Left renal pelvis (tissue), 4 donors: ENCODE measurements at regions not wholly inside any gene's neighbourhood (a gene's known extent, or its start where the extent isn't known, plus 50 kb on each side); places are given as distances from the start of the nearest gene placed in this dataset.

Experiments
- DNase-seq, 4 donors: peaks; one replicate each; pipeline ENCODE4 v3.0.0-alpha.2; 2013; ENCODE audit warnings: low read depth in 4 of 4, low spot score in 3 of 4

- DNase-seq, result no peak
Measured at GRCh38 chr7:136551618-136552017, 316.8 kb upstream of the CHRM2 start.

- DNase-seq, result no peak
Measured at GRCh38 chr7:136549756-136550155, 318.7 kb upstream of the CHRM2 start.

GRCh38 chr7:136533732-136534131 lies 334.7 kb upstream of the CHRM2 start:
- no peak for DNase-seq

GRCh38 chr7:136530831-136531230 lies 337.6 kb upstream of the CHRM2 start:
- no peak for DNase-seq

- no peak for DNase-seq
Measured at GRCh38 chr7:136528329-136528728, 340.1 kb upstream of the CHRM2 start.

GRCh38 chr7:136527554-136527953 lies 340.9 kb upstream of the CHRM2 start:
- no peak for DNase-seq

GRCh38 chr7:136526408-136527105 lies 341.9 kb upstream of the CHRM2 start:
- DNase-seq, result no peak

GRCh38 chr7:136523571-136523970 lies 344.9 kb upstream of the CHRM2 start:
- DNase-seq, result no peak

- DNase-seq, result no peak
Measured at GRCh38 chr7:136517971-136518370, 350.5 kb upstream of the CHRM2 start.

GRCh38 chr7:136514776-136515175 lies 353.7 kb upstream of the CHRM2 start:
- DNase-seq, result no peak

- DNase-seq, result no peak
Measured at GRCh38 chr7:136513744-136514143, 354.7 kb upstream of the CHRM2 start.

- DNase-seq, result no peak
Measured at GRCh38 chr7:136509466-136509865, 359.0 kb upstream of the CHRM2 start.

GRCh38 chr7:136502162-136502561 lies 366.3 kb upstream of the CHRM2 start:
- DNase-seq, result no peak

GRCh38 chr7:136501151-136501550 lies 367.3 kb upstream of the CHRM2 start:
- no peak for DNase-seq

- DNase-seq, result no peak
Measured at GRCh38 chr7:136496551-136496950, 371.9 kb upstream of the CHRM2 start.

- no peak for DNase-seq
Measured at GRCh38 chr7:136495081-136495480, 373.4 kb upstream of the CHRM2 start.

GRCh38 chr7:136492366-136492765 lies 376.1 kb upstream of the CHRM2 start:
- DNase-seq, result no peak

GRCh38 chr7:136489808-136490207 lies 378.6 kb upstream of the CHRM2 start:
- DNase-seq, result no peak

- DNase-seq, result no peak
Measured at GRCh38 chr7:136480901-136481300, 387.6 kb upstream of the CHRM2 start.

- no peak for DNase-seq
Measured at GRCh38 chr7:136479922-136480321, 388.5 kb upstream of the CHRM2 start.

- DNase-seq, result no peak
Measured at GRCh38 chr7:136470179-136470578, 398.3 kb upstream of the CHRM2 start.

- no peak for DNase-seq
Measured at GRCh38 chr7:136452949-136453348, 415.5 kb upstream of the CHRM2 start.

GRCh38 chr7:136446751-136447150 lies 421.7 kb upstream of the CHRM2 start:
- no peak for DNase-seq
